Smooth muscle cell (in vitro differentiated cells): ENCODE measurements at regions not wholly inside any gene's neighbourhood (a gene's known extent, or its start where the extent isn't known, plus 50 kb on each side); places are given as distances from the start of the nearest gene placed in this dataset.

ENCODE experiments used
- DNase-seq: peaks from one replicate; lab custom pipeline; 2025; ENCODE audit not compliant: unreplicated experiment; lab: John Stamatoyannopoulos, UW
- H2AFZ ChIP-seq: fragments of 200-600 bp; sonication (generic); 2 replicates; pipeline ENCODE4 v1.6.0; 2016; ENCODE audit warnings: antibody characterized with exemption, low read depth, mild to moderate bottlenecking
- H3F3A ChIP-seq: fragments of 200-600 bp; sonication (generic); 2 replicates; pipeline ENCODE4 v1.6.0; 2017; ENCODE audit warnings: antibody characterized with exemption, low read depth
- H3K27ac ChIP-seq: fragments of 200-600 bp; sonication (generic); 2 replicates; pipeline ENCODE4 v1.5.1; 2016; ENCODE audit warnings: low read depth, mild to moderate bottlenecking
- H3K27me3 ChIP-seq: fragments of 200-600 bp; sonication (generic); 2 replicates; pipeline ENCODE4 v1.6.1; 2016; ENCODE audit warnings: low read depth, mild to moderate bottlenecking
- H3K36me3 ChIP-seq: fragments of 200-600 bp; sonication (generic); 2 replicates; pipeline ENCODE4 v1.5.1; 2016; ENCODE audit warnings: low read depth
- H3K4me1 ChIP-seq: fragments of 200-600 bp; sonication (generic); 2 replicates; pipeline ENCODE4 v1.5.1; 2016; ENCODE audit warnings: low read depth
- H3K4me2 ChIP-seq: fragments of 200-600 bp; sonication (generic); 2 replicates; pipeline ENCODE4 v1.6.0; 2016; ENCODE audit warnings: mild to moderate bottlenecking
- H3K4me3 ChIP-seq: fragments of 200-600 bp; sonication (generic); 2 replicates; pipeline ENCODE4 v1.5.1; 2016; ENCODE audit warnings: mild to moderate bottlenecking
- H3K79me2 ChIP-seq: fragments of 200-600 bp; sonication (generic); 2 replicates; pipeline ENCODE4 v1.6.0; 2016; ENCODE audit warnings: low read depth, mild to moderate bottlenecking
- H3K9ac ChIP-seq: fragments of 200-600 bp; sonication (generic); 2 replicates; pipeline ENCODE4 v1.6.0; 2016; ENCODE audit warnings: low read depth
- H3K9me3 ChIP-seq: fragments of 200-600 bp; sonication (generic); replicated peaks from 2 replicates; pipeline ENCODE4 v1.5.1; 2016; ENCODE audit warnings: low read depth
- H4K20me1 ChIP-seq: fragments of 200-600 bp; sonication (generic); 2 replicates; pipeline ENCODE4 v1.6.0; 2016; ENCODE audit warnings: low read depth
- CTCF ChIP-seq: fragments of 200-600 bp; sonication (generic); IDR thresholded peaks from 2 replicates; pipeline ENCODE4 v1.5.1; 2017; ENCODE audit warnings: borderline replicate concordance, mild to moderate bottlenecking, antibody characterized with exemption; ENCODE audit not compliant: insufficient read depth, poor library complexity, severe bottlenecking
- WGBS: methylation state at CpG from one replicate; pipeline ENCODE4 v1.1.7; 2016; ENCODE audit warnings: low lambda C conversion rate; 5-methylcytosine and 5-hydroxymethylcytosine counted together

- no peak overlapping the region for H3K4me3 ChIP-seq
- H3K27ac ChIP-seq = no peak overlapping the region
- peaks cover 8% of the 10 kb centered on the region for H3K27me3 ChIP-seq
- no peak overlapping the region for H3K4me2 ChIP-seq
- no peak overlapping the region for H2AFZ ChIP-seq
- no peaks in the 10 kb centered on the region for H3F3A ChIP-seq
- no peak for TF ChIP-seq CTCF
- H3K36me3 ChIP-seq = no peaks in the 10 kb centered on the region
- H3K79me2 ChIP-seq = no peaks in the 10 kb centered on the region
- no peak for DNase-seq
- H3K9ac ChIP-seq = no peak overlapping the region
- H3K9me3 ChIP-seq = no peaks in the 10 kb centered on the region
- 91% methylated on average over 5 of the region's 5 CpGs for WGBS
- no peaks in the 10 kb centered on the region for H3K4me1 ChIP-seq
- no peaks in the 10 kb centered on the region for H4K20me1 ChIP-seq
Observed at GRCh38 chr9:99573085-99573484, 248.6 kb upstream of the NR4A3 start.

- H3K4me1 ChIP-seq = no peaks in the 10 kb centered on the region
- H2AFZ ChIP-seq = no peak overlapping the region
- H3F3A ChIP-seq = no peaks in the 10 kb centered on the region
- H4K20me1 ChIP-seq = no peaks in the 10 kb centered on the region
- no peaks in the 10 kb centered on the region for H3K36me3 ChIP-seq
- WGBS = 86% methylated on average over 2 of the region's 2 CpGs
- no peak overlapping the region for H3K27ac ChIP-seq
- no peak for TF ChIP-seq CTCF
- H3K79me2 ChIP-seq = no peaks in the 10 kb centered on the region
- DNase-seq = no peak
- H3K9ac ChIP-seq = no peak overlapping the region
- peaks cover 8% of the 10 kb centered on the region for H3K27me3 ChIP-seq
- H3K4me2 ChIP-seq = no peak overlapping the region
- no peaks in the 10 kb centered on the region for H3K9me3 ChIP-seq
- no peak overlapping the region for H3K4me3 ChIP-seq
Observed at GRCh38 chr9:99573886-99574285, 247.8 kb upstream of the NR4A3 start.

GRCh38 chr9:99576002-99576401, 245.7 kb upstream of the NR4A3 start:
- TF ChIP-seq CTCF = no peak
- no peak for DNase-seq
- no peaks in the 10 kb centered on the region for H3K79me2 ChIP-seq
- no peak overlapping the region for H3K27ac ChIP-seq
- no peak overlapping the region for H3K9ac ChIP-seq
- no peaks in the 10 kb centered on the region for H4K20me1 ChIP-seq
- no peak overlapping the region for H3K4me2 ChIP-seq
- no peaks in the 10 kb centered on the region for H3K4me1 ChIP-seq
- 82% methylated on average over 4 of the region's 4 CpGs for WGBS
- H3K27me3 ChIP-seq = no peaks in the 10 kb centered on the region
- H3K4me3 ChIP-seq = no peak overlapping the region
- H3F3A ChIP-seq = no peaks in the 10 kb centered on the region
- H3K9me3 ChIP-seq = no peaks in the 10 kb centered on the region
- no peaks in the 10 kb centered on the region for H3K36me3 ChIP-seq
- no peak overlapping the region for H2AFZ ChIP-seq

- Histone ChIP-seq H3K79me2 (no peaks in the 10 kb centered on the region), H4K20me1 (no peaks in the 10 kb centered on the region), H3K4me1 (no peaks in the 10 kb centered on the region), H3F3A (no peaks in the 10 kb centered on the region), H3K9me3 (no peaks in the 10 kb centered on the region), H3K36me3 (no peaks in the 10 kb centered on the region), H2AFZ (no peak overlapping the region), H3K4me2 (no peak overlapping the region), H3K27me3 (no peaks in the 10 kb centered on the region), H3K27ac (no peak overlapping the region), H3K9ac (no peak overlapping the region), H3K4me3 (no peak overlapping the region)
- DNase-seq = no peak
- 88% methylated on average over 3 of the region's 3 CpGs for WGBS
- no peak for TF ChIP-seq CTCF
Observed at GRCh38 chr9:99576876-99577275, 244.8 kb upstream of the NR4A3 start.
